GM10266 (cell line): ENCODE measurements at regions not wholly inside any gene's neighbourhood (a gene's known extent, or its start where the extent isn't known, plus 50 kb on each side); places are given as distances from the start of the nearest gene placed in this dataset.

ENCODE experiments used
- DNase-seq: peaks from one replicate; pipeline ENCODE4 v3.0.0; 2012; ENCODE audit errors: extremely low spot score
- TF ChIP-seq, protein P1 (sequence below): IDR thresholded peaks from 2 replicates; pipeline ENCODE4 v1.5.1; 2012; ENCODE audit warnings: mild to moderate bottlenecking, low read depth; ENCODE audit not compliant: control insufficient read depth, insufficient read depth; ENCODE audit errors: missing control alignments

- DNase-seq = no peak
- TF ChIP-seq, protein P1, sequence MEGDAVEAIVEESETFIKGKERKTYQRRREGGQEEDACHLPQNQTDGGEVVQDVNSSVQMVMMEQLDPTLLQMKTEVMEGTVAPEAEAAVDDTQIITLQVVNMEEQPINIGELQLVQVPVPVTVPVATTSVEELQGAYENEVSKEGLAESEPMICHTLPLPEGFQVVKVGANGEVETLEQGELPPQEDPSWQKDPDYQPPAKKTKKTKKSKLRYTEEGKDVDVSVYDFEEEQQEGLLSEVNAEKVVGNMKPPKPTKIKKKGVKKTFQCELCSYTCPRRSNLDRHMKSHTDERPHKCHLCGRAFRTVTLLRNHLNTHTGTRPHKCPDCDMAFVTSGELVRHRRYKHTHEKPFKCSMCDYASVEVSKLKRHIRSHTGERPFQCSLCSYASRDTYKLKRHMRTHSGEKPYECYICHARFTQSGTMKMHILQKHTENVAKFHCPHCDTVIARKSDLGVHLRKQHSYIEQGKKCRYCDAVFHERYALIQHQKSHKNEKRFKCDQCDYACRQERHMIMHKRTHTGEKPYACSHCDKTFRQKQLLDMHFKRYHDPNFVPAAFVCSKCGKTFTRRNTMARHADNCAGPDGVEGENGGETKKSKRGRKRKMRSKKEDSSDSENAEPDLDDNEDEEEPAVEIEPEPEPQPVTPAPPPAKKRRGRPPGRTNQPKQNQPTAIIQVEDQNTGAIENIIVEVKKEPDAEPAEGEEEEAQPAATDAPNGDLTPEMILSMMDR = no peak
These were observed 258.3 kb downstream of the BCL2 start for GRCh38 chr18:63061303-63061702.

GRCh38 chr18:63058521-63058920 lies 261.0 kb downstream of the BCL2 start:
- no peak for DNase-seq
- TF ChIP-seq, protein P1 = no peak

- TF ChIP-seq, protein P1 = no peak
- DNase-seq = no peak
These were observed 261.9 kb downstream of the BCL2 start for GRCh38 chr18:63057707-63058106.

DNA sequence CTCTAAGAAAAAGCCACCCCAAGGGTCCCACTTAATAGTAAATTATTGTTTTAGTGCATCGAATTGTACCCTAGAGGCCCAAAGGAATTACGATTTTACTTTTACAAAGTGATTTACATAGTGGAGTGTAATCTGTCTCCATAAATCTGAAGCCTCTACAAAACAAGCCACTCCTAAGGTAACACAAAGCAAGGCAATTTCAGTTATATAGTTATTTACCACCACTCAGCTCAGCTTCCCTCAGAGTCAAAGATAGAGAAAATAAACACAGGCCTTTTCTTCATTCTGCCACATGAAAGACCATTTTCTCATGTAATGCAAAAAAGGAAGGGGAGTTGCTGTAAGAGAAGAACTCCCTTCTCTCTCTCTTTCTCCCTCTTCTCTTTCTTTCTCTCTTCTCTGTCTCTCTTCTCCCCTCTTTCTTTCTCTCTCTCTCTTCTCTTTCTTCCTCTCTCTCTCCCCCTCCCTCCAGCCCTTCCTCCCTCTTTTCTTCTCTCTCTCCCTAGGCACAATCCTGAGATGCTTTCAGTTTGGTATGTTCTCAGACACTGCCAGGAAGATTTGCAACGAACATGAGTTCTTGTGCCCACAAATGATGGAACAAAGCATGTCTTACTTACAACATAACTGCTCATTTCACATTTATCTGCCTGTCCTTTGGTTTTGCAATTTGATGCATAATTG lies 264.5 kb downstream of the BCL2 start:
- DNase-seq = no peak
- TF ChIP-seq, protein P1 = no peak

- TF ChIP-seq, protein P1 = no peak
- no peak for DNase-seq
These were observed 267.6 kb downstream of the BCL2 start for GRCh38 chr18:63051928-63052327.

GRCh38 chr18:63050667-63051395 lies 268.7 kb downstream of the BCL2 start:
- DNase-seq = peak; percentile 38

- DNase-seq = no peak
- TF ChIP-seq, protein P1 = no peak
These were observed 273.2 kb downstream of the BCL2 start for GRCh38 chr18:63046375-63046774.
